SK-N-SH treated with all-trans-retinoic acid at 6 μM for 48 hours (cell line): ENCODE measurements at regions not wholly inside any gene's neighbourhood (a gene's known extent, or its start where the extent isn't known, plus 50 kb on each side); places are given as distances from the start of the nearest gene placed in this dataset.

ENCODE experiments used
- ATAC-seq: fragments of 200-7000 bp; cut with Tn5 transposase; 3 replicates; pipeline ENCODE4 v1.9.1; 2020; ENCODE audit warnings: mild to moderate bottlenecking, moderate library complexity
- ARNTL ChIP-seq: fragments of 450-650 bp; formaldehyde crosslinking; IDR thresholded peaks from 2 replicates; pipeline ENCODE4 v1.5.0; 2020; ENCODE audit warnings: low read depth, mild to moderate bottlenecking, moderate library complexity, borderline replicate concordance
- BACH2 ChIP-seq: fragments of 250-450 bp; sonication (Bioruptor Pico); IDR thresholded peaks from 2 replicates; pipeline ENCODE4 v1.9.0; 2021; ENCODE audit warnings: mild to moderate bottlenecking, borderline replicate concordance
- CREB5 ChIP-seq: fragments of 250-450 bp; sonication (Bioruptor Pico); IDR thresholded peaks from 2 replicates; pipeline ENCODE4 v1.5.1; 2020; ENCODE audit warnings: low read depth, mild to moderate bottlenecking, moderate library complexity
- CSDC2 ChIP-seq: fragments of 250-450 bp; sonication (Bioruptor Pico); IDR thresholded peaks from 2 replicates; pipeline ENCODE4 v1.5.0; 2020; ENCODE audit warnings: mild to moderate bottlenecking, moderate library complexity
- CSRNP3 ChIP-seq: fragments of 250-450 bp; sonication (Bioruptor Pico); IDR thresholded peaks from 2 replicates; pipeline ENCODE4 v1.5.1; 2021; ENCODE audit warnings: mild to moderate bottlenecking, moderate library complexity
- ESRRG ChIP-seq: fragments of 250-450 bp; sonication (Bioruptor Pico); IDR thresholded peaks from 2 replicates; pipeline ENCODE4 v1.6.1; 2021; ENCODE audit warnings: mild to moderate bottlenecking
- GLIS3 ChIP-seq: fragments of 250-450 bp; sonication (Bioruptor Pico); IDR thresholded peaks from 2 replicates; pipeline ENCODE4 v1.5.0; 2020; ENCODE audit warnings: mild to moderate bottlenecking, moderate library complexity
- ISL1 ChIP-seq: fragments of 250-450 bp; sonication (Bioruptor Pico); IDR thresholded peaks from 2 replicates; pipeline ENCODE4 v2.1.2; 2022; ENCODE audit warnings: mild to moderate bottlenecking, moderate library complexity
- PATZ1 ChIP-seq: fragments of 250-450 bp; sonication (Bioruptor Pico); IDR thresholded peaks from 2 replicates; pipeline ENCODE4 v1.8.0; 2020; ENCODE audit warnings: mild to moderate bottlenecking, moderate library complexity, borderline replicate concordance
- POU6F1 ChIP-seq: fragments of 250-450 bp; sonication (Bioruptor Pico); IDR thresholded peaks from 2 replicates; pipeline ENCODE4 v1.8.0; 2021; ENCODE audit warnings: low read depth, mild to moderate bottlenecking, moderate library complexity, borderline replicate concordance
- PPARA ChIP-seq: fragments of 250-450 bp; sonication (Bioruptor Pico); IDR thresholded peaks from 2 replicates; pipeline ENCODE4 v1.5.0; 2020; ENCODE audit warnings: mild to moderate bottlenecking, borderline replicate concordance
- RARB ChIP-seq: fragments of 250-450 bp; sonication (Bioruptor Pico); IDR thresholded peaks from 2 replicates; pipeline ENCODE4 v1.8.0; 2021; ENCODE audit warnings: mild to moderate bottlenecking, moderate library complexity
- SNAI2 ChIP-seq: fragments of 250-450 bp; sonication (Bioruptor Pico); IDR thresholded peaks from 2 replicates; pipeline ENCODE4 v1.5.0; 2020; ENCODE audit warnings: mild to moderate bottlenecking, moderate library complexity
- TCF4 ChIP-seq: fragments of 250-450 bp; sonication (Bioruptor Pico); IDR thresholded peaks from 2 replicates; pipeline ENCODE4 v1.8.0; 2021; ENCODE audit warnings: mild to moderate bottlenecking, moderate library complexity, borderline replicate concordance
- TOX ChIP-seq: fragments of 250-450 bp; sonication (Bioruptor Pico); IDR thresholded peaks from 2 replicates; pipeline ENCODE4 v1.8.0; 2021; ENCODE audit warnings: mild to moderate bottlenecking, moderate library complexity, borderline replicate concordance
- ZC3H10 ChIP-seq: fragments of 250-450 bp; sonication (Bioruptor Pico); IDR thresholded peaks from 2 replicates; pipeline ENCODE4 v1.5.1; 2021; ENCODE audit warnings: mild to moderate bottlenecking, moderate library complexity
- ZFP3 ChIP-seq: fragments of 250-450 bp; sonication (Bioruptor Pico); IDR thresholded peaks from 2 replicates; pipeline ENCODE4 v1.5.0; 2020; ENCODE audit warnings: mild to moderate bottlenecking, moderate library complexity
- ZFP30 ChIP-seq: fragments of 450-650 bp; formaldehyde crosslinking; IDR thresholded peaks from 2 replicates; pipeline ENCODE4 v1.5.0; 2022; ENCODE audit warnings: mild to moderate bottlenecking, moderate library complexity
- ZNF565 ChIP-seq: fragments of 450-650 bp; formaldehyde crosslinking; conservative IDR thresholded peaks from 2 replicates; pipeline ENCODE4 v1.5.0; 2020; ENCODE audit warnings: low read depth, mild to moderate bottlenecking, moderate library complexity
- ZNF70 ChIP-seq: fragments of 450-650 bp; formaldehyde crosslinking; IDR thresholded peaks from 2 replicates; pipeline ENCODE4 v1.5.0; 2020; ENCODE audit warnings: mild to moderate bottlenecking, moderate library complexity
- ZNF8 ChIP-seq: fragments of 450-650 bp; formaldehyde crosslinking; IDR thresholded peaks from 2 replicates; pipeline ENCODE4 v1.5.0; 2020; ENCODE audit warnings: mild to moderate bottlenecking, moderate library complexity

- TF ChIP-seq CSDC2 (CRISPR knock-in tag) (no peak), POU6F1 (CRISPR knock-in tag) (no peak), PPARA (CRISPR knock-in tag) (no peak), TOX (CRISPR knock-in tag) (no peak), ESRRG (no peak), CREB5 (no peak), ARNTL (CRISPR knock-in tag) (no peak), PATZ1 (no peak), SNAI2 (CRISPR knock-in tag) (no peak)
- ATAC-seq = no peak
Measured at GRCh38 chr2:43045866-43046265, 180.5 kb downstream of the ZFP36L2 start.

- TF ChIP-seq CSDC2 (CRISPR knock-in tag) = no peak
- no peak for TF ChIP-seq RARB (CRISPR knock-in tag)
- ATAC-seq = no peak
Measured at GRCh38 chr2:43044093-43044681, 182.2 kb downstream of the ZFP36L2 start.

GRCh38 chr2:43043553-43043870 lies 182.9 kb downstream of the ZFP36L2 start:
- no peak for ATAC-seq
- TF ChIP-seq BACH2 (no peak), CREB5 (no peak), ZC3H10 (CRISPR knock-in tag) (no peak), TCF4 (CRISPR knock-in tag) (no peak), ZFP3 (CRISPR knock-in tag) (no peak), TOX (CRISPR knock-in tag) (no peak), GLIS3 (CRISPR knock-in tag) (no peak), CSRNP3 (CRISPR knock-in tag) (no peak), ISL1 (CRISPR knock-in tag) (no peak), ZFP30 (CRISPR knock-in tag) (no peak), CSDC2 (CRISPR knock-in tag) (no peak), PATZ1 (no peak), ZNF565 (no peak), RARB (CRISPR knock-in tag) (no peak), PPARA (CRISPR knock-in tag) (no peak), ESRRG (no peak), ZNF8 (CRISPR knock-in tag) (no peak), ARNTL (CRISPR knock-in tag) (no peak), ZNF70 (CRISPR knock-in tag) (no peak)
- TF ChIP-seq, all 23 proteins: peak for 0
